ENCODE measurements at regions not wholly inside any gene's neighbourhood (a gene's known extent, or its start where the extent isn't known, plus 50 kb on each side); places are given as distances from the start of the nearest gene placed in this dataset.

- H3K9ac ChIP-seq (ENCODE audit: insufficient read depth, low read length), result no peak overlapping the region
- no peak overlapping the region for H2AFZ ChIP-seq (ENCODE audit: low read length)
These were observed 159.3 kb downstream of the PTPN20 start for GRCh38 chr10:47070541-47070940.

GRCh38 chr10:47071891-47072290 is 160.7 kb downstream of the PTPN20 start:
- no peak overlapping the region for H3K4me3 ChIP-seq (replicated peaks in 1 of 4; ENCODE audit: control extremely low read depth in 1 of 4, insufficient read depth in 1 of 4, low read depth in 3 of 4, low read length in 4 of 4)
- H3K79me2 ChIP-seq (ENCODE audit: control insufficient read depth, insufficient read depth, low read length), result no peaks in the 10 kb centered on the region
- no peaks in the 10 kb centered on the region for H3K36me3 ChIP-seq (ENCODE audit: control insufficient read depth, insufficient read depth, low read length)
- H4K20me1 ChIP-seq (ENCODE audit: control insufficient read depth, extremely low read depth, insufficient read depth, low read length), result no peaks in the 10 kb centered on the region
- no peaks in the 10 kb centered on the region for H3K9me3 ChIP-seq (ENCODE audit: control insufficient read depth, insufficient read depth, low read depth, low read length)
- no peak overlapping the region for H3K9ac ChIP-seq (ENCODE audit: insufficient read depth, low read length)
- no peak overlapping the region for H3K4me2 ChIP-seq (ENCODE audit: extremely low read depth, insufficient read depth, low read length)
- no peak overlapping the region for H2AFZ ChIP-seq (ENCODE audit: low read length)
- DNase-seq (ENCODE audit: low read depth in 2 of 2), result no peak
- no peak for TF ChIP-seq EZH2 (IDR thresholded peaks at IDR 0.05; ENCODE audit: low read length, missing control alignments)
- no peak for TF ChIP-seq CTCF (conservative IDR thresholded peaks at IDR 0.05 in 1 of 2, IDR thresholded peaks at IDR 0.05 in 1 of 2; ENCODE audit: low read depth in 1 of 2, low read length in 2 of 2)
- no peaks in the 10 kb centered on the region for H3K27me3 ChIP-seq (ENCODE audit: control insufficient read depth, insufficient read depth, low read length)
- H3K27ac ChIP-seq (ENCODE audit: insufficient read depth, low read length), result no peak overlapping the region
- H3K4me1 ChIP-seq (ENCODE audit: control insufficient read depth, extremely low read depth, insufficient read depth, low read length), result no peaks in the 10 kb centered on the region

More at GRCh38 chr10:47070541-47070940, 159.3 kb downstream of the PTPN20 start:
- no peaks in the 10 kb centered on the region for H3K27me3 ChIP-seq (ENCODE audit: control insufficient read depth, insufficient read depth, low read length)
- no peak overlapping the region for H3K4me3 ChIP-seq (replicated peaks in 1 of 4; ENCODE audit: control extremely low read depth in 1 of 4, insufficient read depth in 1 of 4, low read depth in 3 of 4, low read length in 4 of 4)
- no peak for TF ChIP-seq CTCF (conservative IDR thresholded peaks at IDR 0.05 in 1 of 2, IDR thresholded peaks at IDR 0.05 in 1 of 2; ENCODE audit: low read depth in 1 of 2, low read length in 2 of 2)
- H3K36me3 ChIP-seq (ENCODE audit: control insufficient read depth, insufficient read depth, low read length), result no peaks in the 10 kb centered on the region
- H3K4me2 ChIP-seq (ENCODE audit: extremely low read depth, insufficient read depth, low read length), result no peak overlapping the region
- no peak overlapping the region for H3K27ac ChIP-seq (ENCODE audit: insufficient read depth, low read length)
- H3K9me3 ChIP-seq (ENCODE audit: control insufficient read depth, insufficient read depth, low read depth, low read length), result no peaks in the 10 kb centered on the region
- no peaks in the 10 kb centered on the region for H4K20me1 ChIP-seq (ENCODE audit: control insufficient read depth, extremely low read depth, insufficient read depth, low read length)
- H3K79me2 ChIP-seq (ENCODE audit: control insufficient read depth, insufficient read depth, low read length), result no peaks in the 10 kb centered on the region
- no peaks in the 10 kb centered on the region for H3K4me1 ChIP-seq (ENCODE audit: control insufficient read depth, extremely low read depth, insufficient read depth, low read length)
- DNase-seq (ENCODE audit: low read depth in 2 of 2), result no peak

GRCh38 chr10:47073967-47074366 is 162.7 kb downstream of the PTPN20 start:
- no peak overlapping the region for H3K4me2 ChIP-seq (ENCODE audit: extremely low read depth, insufficient read depth, low read length)
- H3K4me3 ChIP-seq (replicated peaks in 1 of 4; ENCODE audit: control extremely low read depth in 1 of 4, insufficient read depth in 1 of 4, low read depth in 3 of 4, low read length in 4 of 4), result no peak overlapping the region
- H2AFZ ChIP-seq (ENCODE audit: low read length), result no peak overlapping the region
- no peaks in the 10 kb centered on the region for H3K9me3 ChIP-seq (ENCODE audit: control insufficient read depth, insufficient read depth, low read depth, low read length)
- H3K79me2 ChIP-seq (ENCODE audit: control insufficient read depth, insufficient read depth, low read length), result no peaks in the 10 kb centered on the region
- H3K27me3 ChIP-seq (ENCODE audit: control insufficient read depth, insufficient read depth, low read length), result no peaks in the 10 kb centered on the region
- no peak overlapping the region for H3K9ac ChIP-seq (ENCODE audit: insufficient read depth, low read length)
- no peak for DNase-seq (ENCODE audit: low read depth in 2 of 2)
- no peak overlapping the region for H3K27ac ChIP-seq (ENCODE audit: insufficient read depth, low read length)
- no peaks in the 10 kb centered on the region for H4K20me1 ChIP-seq (ENCODE audit: control insufficient read depth, extremely low read depth, insufficient read depth, low read length)
- no peaks in the 10 kb centered on the region for H3K4me1 ChIP-seq (ENCODE audit: control insufficient read depth, extremely low read depth, insufficient read depth, low read length)
- TF ChIP-seq EZH2 (IDR thresholded peaks at IDR 0.05; ENCODE audit: low read length, missing control alignments), result no peak
- no peak for TF ChIP-seq CTCF (conservative IDR thresholded peaks at IDR 0.05 in 1 of 2, IDR thresholded peaks at IDR 0.05 in 1 of 2; ENCODE audit: low read depth in 1 of 2, low read length in 2 of 2)
- H3K36me3 ChIP-seq (ENCODE audit: control insufficient read depth, insufficient read depth, low read length), result no peaks in the 10 kb centered on the region

All from fibroblast of lung (primary cell).